NCI-H1436 treated with DMSO at 0.1 percent for 48 hours (cell line): ENCODE measurements at regions not wholly inside any gene's neighbourhood (a gene's known extent, or its start where the extent isn't known, plus 50 kb on each side); places are given as distances from the start of the nearest gene placed in this dataset.

ENCODE experiments used
- DNase-seq: peaks from one replicate; lab custom pipeline; 2025; lab: John Stamatoyannopoulos, UW

DNA sequence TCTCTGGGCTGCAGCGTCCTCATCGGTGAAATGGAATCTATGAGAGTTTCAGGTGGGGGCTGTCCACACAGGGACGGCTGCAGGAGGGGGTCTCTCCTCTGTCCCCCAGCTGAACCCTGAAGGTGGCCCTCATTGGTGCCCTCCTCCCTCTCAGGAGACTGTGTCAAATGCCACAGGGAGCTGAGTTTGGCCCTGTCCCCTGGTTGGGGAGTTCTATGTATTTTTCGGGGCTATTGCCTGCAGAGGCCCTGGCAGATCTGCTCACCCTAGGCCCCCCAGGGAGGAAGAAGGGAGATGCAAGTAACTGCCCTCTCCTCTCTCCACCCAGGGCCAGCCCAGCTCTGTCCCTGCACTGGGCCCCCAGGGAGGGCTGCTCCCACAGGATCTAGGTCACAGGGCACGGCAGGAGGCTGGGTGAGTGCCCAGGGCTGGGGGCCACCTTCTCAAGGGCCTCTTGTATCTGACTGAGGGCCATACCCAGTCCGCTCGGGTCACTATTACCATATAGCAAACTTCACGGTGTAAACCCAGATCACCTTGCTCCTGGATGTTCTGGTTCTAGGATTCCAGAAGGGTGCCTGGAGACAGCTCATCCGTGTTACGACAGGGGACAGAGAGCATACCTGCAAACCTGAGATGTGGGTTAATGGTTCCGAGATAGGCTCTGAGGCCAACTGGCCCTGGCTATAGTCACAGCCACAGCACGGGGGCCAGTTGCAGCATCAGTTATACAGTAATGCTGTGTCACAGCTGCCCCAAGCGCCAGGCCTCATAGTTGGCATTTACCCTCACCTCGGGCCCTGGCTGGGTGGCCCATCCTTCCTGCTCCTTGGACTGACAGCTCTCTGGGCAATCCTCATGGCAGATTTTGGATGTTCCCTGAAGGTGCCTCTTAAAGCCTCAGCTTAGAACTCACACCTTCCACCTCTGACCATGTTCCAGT lies 102.4 kb upstream of the PRR23E start:
- DNase-seq: no peak

DNA sequence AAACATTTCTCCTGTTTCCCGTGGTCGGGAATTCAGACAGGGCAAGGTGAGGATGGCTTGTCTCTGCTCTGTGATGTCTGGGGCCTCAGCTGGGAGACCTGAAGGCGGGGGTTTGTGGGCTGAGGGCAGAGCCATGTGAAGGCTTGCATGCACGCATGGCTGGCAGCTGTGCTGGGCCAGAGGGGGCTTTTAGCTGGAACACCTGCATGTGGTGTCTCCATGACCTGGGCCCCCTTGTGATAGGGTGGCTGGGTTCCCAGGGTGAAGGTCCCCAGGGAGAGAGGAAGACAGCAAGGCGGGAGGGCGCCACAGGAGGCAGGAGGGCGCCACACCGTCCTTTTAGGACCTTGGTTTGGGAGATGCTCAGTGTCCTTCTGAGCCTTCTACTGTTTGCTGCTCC lies 101.6 kb upstream of the PRR23E start:
- no peak for DNase-seq

DNA sequence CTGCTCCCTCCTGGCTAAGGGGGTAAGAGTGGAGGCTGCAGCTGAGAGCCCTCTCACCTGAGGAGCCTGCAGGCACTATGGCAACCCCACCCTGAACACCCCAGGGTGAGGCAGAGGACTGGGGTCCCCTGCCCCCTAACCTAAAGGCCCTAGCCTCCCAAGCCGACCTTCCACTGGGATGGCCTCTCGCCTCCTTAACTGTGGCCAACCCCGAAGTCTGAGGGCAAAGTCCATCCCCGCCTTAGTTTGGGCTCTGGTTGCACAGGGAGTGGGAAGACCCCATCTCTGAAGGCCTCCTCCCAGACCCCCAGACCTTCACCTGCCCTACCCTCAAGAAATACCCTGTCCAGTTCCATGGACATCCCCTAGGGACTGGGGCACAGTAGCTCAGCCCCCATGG lies 100.6 kb upstream of the PRR23E start:
- DNase-seq: no peak

DNA sequence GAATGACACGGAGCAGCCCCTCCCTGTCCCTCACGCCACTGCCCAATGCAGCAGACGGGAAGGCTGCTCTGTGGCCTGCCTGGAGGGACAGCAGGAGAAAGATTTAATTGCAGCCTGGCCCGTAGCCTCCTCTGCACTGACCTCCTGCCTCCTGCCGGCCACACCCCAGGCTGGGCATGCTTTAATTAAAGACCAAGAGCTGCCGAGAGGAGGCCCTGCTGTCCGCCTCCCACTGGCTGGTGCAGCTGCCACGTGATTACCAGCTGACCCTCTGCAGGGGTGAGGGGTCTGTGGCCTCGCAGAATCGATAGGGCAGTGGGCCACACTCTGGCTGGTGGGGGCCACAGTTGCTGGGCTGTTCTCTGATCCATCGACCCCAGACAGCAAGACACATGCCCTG lies 100.2 kb upstream of the PRR23E start:
- no peak for DNase-seq

DNA sequence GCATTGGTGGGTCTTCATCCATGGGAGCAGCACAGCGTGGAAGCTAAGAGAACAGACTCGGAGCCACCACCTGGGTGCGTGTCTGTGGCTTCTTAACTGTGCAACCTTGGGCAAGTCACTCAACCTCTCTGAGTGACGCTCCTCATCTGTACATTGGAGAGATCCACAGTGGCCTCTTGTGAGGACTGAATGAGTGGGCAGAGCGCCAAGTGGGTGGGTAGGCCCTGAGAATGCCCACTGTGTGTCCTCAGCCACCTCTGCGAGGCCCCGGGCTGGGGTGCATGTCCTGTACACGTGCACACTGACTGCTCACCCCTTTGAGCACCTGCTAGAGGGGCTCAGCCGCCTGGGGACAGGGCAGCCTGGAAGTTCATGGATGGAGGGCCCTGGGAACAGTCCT lies 99.6 kb upstream of the PRR23E start:
- no peak for DNase-seq

DNA sequence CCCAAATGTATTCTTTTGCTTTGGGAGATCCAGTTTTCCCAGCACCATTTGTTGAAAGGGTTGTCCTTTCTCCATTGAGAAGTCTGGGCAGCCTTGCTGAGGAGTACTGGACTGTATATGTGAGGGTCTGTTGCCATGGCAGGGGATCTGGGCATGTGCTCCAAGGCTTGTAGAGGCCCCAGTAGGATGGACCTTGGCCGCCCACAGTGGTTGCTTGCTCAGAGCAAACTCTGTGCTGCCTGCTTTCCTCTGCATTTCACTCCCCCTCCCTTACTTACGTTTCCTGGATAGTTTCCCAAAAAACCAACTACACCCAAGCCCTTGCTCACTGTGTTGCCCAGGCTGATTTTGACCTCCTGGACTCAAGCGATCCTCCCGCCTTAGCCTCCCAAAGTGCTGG lies 97.2 kb upstream of the PRR23E start:
- DNase-seq: no peak

DNA sequence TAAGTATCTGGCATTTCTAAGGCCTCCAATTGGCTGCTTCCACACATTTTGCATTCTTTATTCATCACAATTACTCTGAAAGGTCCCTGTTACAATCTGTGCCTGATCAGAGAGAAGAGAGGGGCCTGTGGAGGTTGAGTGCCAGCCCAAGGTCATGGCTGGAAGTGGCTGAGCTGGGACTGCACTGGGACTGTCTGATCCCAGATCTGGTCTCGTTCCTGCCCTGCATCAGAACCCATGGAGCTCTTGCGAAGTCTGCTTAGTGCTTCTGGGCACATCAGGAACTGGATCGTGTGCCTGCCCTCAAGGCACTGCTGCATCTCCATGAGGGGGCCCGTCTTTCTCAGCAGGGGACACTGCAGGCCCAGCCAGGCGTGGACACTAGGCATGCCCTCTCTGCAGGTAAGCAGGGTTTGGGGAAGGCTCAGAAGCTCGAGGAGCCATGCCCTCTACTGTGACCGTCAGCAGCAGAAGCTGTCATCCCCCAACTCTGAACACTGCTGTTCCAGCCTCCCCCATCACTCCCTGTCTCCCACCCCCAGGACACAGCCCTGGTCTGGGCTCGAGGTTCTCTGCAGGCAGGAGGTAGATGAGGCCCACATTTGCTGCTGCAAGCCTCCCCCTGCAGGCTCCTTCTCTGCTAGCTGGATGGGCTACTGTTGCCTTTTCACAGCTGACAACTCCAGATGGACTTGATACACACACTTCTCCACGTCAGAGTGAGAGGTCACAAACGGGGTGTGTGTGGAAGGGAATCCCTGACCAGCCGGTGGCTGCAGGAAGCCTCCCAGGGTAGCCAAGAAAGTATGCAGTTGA lies 96.5 kb upstream of the PRR23E start:
- DNase-seq: no peak

DNA sequence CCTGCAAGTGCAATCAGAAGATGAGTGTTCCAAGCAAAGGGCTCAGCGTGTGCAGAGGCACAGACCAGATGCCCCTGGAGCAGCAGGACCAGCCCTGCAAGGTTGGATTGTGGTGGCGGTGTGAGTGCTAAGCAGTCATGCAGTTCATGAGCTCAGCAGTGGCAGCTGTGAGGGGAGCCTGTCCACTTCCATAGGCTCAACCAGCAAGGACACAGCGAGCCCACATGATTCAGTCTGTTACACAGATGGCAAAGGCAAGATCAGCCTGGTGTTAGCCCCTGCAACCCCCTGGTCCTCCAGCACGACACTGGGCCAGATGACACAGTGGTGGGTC lies 95.9 kb upstream of the PRR23E start:
- no peak for DNase-seq

DNA sequence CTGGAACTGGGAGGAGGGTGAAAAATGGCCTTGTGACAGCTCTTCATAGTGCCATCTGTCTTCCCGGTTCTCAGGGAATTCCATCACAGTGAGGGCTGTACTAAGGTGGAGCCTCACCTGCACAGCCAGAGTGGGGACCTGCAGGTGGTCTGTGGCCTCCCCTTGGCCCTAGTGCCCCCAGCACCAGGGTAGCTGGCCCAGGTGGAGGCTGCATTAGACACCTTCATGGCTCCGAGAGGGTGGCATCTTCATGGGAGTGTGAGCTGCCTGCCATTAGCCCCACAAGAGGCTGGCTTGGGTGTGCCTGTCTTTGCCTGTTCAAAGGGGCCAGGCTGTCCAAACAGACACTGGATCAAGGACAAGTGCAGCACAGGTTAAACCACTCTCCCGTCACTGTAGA lies 95.5 kb upstream of the PRR23E start:
- DNase-seq: no peak

DNA sequence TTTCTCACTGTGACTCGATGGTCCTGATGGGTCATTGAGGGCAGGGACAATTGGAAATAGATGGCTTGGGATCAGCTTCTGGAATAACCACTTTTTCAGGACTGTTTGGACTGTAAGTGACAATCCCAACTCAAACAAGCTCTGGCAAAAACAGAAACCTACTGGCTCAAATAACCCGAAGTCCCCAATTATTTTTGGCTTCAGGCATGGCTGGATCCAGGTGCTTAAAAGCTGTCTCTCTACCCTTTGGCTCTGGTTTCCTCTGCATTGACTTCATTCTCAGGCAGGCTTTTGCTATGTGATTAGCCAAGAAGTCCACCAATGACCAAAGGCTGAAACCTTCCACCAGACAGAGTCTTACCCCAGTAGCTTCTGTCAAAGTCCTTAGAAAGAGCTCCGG lies 92.9 kb upstream of the PRR23E start:
- no peak for DNase-seq

DNA sequence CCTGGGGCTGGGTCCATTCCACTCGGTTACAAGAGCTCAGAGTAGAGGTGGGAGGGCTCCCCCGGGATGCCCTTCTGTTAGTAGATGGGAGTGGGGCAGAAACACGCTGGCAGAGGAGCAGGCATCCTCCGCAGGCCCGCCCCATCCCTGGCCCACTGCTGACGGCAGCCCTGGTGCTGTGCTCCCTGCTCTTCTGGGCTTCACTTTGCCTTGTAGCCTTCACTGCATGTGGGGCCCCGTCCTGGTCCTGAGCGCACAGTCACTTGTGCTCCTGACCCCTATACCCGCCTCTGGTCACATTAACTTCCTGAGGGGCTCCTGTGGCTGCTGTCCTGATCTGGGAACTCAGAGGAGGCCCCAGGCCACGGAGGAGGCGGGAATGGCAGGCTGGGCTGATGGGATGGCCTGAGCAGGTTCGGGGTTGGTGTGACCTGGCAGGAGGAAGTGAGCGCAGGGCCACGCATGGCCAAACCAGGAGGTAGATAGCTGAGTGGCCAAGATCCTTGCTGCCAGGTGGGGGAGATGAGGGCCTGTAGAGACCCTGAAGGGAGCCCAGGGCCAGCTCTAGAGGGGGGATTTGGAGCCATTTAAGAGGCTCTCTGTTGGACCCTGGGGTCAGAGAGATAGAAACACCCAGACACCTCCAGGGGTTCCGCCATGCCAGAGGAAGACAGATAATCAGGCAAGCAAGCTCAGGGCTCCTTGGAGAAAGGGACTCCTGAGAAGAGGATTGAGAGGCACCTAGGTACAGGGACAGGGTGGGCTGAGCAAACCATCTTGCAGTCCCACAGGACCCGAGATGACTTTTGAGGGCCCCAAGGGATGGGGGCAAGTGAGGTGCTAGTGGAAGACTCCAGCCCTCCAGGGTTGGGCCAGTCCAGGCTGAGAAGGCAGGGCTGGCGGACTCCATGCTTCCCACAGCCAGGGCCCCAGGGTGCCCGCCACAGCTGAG lies 92.2 kb upstream of the PRR23E start:
- no peak for DNase-seq

DNA sequence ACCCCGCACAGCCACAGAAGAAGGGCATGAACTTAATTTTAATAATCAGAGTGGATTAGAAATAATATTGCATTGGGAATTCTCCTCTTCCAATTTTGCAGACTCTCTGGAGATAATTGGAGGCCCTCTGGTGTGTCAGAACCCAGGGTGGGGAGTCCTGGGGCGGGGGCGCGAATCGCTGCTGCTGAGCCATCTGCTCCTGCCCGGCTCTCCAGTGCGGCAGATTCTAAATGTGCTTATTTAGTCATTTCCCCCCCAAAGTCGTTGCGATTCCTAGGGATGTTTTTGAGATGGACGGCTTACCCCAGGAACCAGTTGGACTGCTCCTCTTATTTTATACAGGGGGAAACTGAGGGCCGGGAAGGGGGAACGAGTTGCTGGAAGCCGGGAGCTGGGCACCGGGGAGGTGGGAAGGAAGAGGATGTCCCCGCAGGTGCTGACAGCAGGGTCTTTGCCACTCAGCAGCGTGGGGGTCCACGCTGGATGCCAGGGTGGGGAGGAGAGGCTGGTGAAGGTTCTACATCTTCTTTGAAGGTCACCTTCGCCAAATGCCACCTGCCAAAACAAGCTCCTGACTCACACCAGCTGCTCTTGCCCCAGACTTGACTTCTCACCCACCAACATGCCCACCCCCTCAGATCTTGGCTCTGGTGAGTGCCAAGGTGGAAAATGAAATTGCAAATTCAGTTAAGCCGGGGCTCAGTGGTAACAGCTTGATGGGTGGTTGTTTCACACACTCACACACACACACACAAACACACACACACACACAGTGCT lies 91.3 kb upstream of the PRR23E start:
- no peak for DNase-seq

DNA sequence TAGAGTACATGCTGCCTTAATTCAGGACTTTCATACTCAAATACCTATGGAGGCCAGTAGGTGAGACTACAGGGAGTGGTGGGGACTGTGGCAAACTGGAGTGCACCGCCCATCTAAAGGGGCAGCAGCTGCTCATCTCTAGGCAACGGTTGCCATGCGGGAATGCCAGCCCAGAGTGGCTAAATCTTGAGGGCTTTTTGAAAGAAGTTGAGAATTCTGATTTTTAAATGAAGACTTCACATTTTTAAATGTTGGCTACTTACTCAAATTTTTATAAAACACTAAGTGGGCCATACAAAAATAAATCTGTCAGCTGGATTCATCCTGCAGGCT lies 90.8 kb upstream of the PRR23E start:
- DNase-seq: no peak

DNA sequence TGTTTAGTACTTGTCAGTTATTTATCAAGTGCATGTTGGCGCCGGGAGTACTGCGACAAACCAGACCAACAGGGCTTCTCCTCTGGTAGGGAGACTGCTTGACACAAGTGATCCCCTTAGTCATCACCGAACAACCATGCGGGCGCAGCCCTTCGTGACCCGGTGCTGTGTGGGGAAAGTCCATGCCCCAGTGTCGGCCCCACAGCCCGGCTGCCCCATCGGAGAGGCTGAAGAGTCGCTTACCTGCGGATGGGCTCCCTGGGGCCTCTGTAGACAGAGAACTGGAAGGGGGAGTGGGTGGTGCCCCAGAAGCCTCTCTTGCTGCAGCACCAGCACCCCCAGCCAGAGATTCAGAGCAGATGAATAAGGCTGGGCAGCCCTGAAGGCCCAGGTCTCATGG lies 90.3 kb upstream of the PRR23E start:
- DNase-seq: no peak

DNA sequence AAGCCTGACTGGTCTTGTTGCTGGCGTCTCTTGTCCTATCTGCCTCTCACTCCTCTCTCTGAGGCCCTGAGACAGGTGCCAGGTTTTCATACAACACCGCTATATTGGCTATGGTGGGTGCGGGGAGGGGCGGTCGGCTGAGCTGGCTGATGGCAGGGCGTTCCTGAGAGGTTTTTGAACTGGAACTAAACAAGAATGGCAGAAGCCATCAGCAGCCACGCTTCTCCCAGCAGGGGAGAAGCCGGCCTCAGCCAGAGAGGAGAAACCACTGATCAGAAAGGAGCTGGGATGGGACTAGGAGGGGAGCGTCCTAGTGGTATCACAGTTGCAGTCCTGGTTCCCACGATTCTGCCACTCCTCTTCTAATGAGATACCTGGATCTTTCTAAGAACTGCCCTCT lies 89.9 kb upstream of the PRR23E start:
- no peak for DNase-seq

DNA sequence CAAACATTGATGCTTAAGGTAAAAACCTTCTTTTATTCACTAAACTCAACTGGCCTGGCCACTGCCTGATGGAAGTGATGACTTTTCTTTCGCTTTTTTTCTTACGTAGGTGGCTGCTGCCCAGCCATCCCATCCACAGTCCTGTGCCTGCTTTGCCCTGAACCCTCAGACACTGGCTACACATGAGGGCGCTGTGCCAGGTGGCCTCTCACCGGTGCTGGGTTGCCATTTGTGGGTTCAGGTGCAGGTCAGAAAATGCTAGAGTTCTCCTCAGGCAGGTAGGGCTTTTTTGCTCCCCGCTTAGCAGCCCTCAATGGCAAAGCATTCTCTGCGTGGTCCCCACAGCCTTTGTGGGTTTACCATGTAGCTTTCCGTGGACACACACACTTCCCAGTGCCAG lies 88.3 kb upstream of the PRR23E start:
- no peak for DNase-seq

DNA sequence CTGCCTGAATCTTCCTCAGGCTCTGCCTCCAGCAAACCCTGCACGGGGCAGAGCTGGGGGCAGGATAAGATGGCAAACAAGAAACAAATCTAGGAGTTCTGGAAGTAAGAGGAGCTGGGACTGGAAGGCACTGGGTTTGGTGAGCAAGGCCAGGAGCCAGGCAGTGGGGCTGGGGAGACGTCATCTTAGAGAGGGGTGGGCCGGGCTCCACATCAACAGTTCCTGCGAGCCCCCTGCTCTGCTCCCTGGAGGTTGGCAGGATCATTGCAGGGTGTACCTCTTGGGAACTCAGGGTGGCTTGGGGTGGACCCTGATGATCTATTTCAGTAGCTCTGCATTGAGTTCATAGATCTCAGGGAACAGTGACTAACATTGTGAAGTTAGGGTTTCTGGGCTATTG lies 87.3 kb upstream of the PRR23E start:
- DNase-seq: no peak

DNA sequence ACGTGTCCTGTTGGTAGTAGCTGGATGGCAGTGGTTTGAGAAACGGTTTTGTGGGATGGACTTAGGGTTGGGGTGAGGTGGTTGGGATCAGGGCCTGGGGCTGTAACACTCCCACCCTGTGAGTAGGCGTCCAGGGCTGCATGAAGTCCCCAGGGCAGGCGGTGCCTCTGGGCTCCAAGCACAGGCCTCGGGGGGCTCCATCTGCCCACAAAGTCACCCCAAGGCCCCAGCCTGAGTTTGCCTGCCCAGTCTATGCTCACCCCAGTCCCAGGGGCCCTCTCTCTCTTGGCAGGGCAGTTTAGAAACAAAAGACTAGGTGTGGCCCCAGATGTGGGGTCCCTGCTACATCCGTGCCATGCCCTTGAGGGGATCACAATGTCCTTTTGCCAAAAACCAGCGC lies 86.9 kb upstream of the PRR23E start:
- DNase-seq: no peak

DNA sequence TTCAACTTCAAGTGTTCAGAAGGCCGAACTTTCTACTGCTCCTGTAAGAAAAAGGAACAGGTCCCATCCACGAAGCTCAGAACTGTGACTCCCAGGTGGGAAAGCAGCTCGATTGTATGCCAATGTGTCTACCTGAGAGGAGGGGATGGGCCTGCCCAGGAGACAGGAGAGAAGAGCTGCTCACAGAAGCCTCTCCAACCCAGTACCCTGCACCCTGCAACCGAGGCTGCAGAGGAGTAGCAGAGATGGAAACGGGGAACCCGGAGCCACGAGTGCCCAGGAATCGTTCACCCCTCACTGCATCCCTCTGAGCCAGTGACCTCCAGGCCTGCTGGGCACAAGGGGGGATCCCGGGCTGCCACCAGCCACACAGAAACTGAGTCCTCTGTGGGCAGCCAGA lies 86.5 kb upstream of the PRR23E start:
- no peak for DNase-seq

DNA sequence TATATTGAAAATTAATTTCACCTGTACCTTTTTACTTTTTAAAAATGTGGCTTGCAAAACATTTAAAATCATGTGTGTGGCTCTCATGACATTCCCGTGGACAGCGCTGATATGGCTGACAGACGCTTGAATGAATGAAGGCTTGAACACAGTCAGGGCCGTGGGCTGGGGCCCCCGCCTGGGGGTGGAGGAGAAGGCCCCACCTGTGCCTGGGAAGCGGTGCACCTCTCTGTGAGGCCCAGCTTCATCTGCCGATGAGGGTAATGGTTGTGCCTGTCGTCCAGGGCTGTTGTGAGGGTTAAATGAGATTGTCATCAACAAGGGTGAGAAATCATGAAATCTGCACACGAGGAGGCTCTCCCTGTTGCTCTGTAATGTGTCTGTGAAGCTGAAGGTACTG lies 85.9 kb upstream of the PRR23E start:
- no peak for DNase-seq

DNA sequence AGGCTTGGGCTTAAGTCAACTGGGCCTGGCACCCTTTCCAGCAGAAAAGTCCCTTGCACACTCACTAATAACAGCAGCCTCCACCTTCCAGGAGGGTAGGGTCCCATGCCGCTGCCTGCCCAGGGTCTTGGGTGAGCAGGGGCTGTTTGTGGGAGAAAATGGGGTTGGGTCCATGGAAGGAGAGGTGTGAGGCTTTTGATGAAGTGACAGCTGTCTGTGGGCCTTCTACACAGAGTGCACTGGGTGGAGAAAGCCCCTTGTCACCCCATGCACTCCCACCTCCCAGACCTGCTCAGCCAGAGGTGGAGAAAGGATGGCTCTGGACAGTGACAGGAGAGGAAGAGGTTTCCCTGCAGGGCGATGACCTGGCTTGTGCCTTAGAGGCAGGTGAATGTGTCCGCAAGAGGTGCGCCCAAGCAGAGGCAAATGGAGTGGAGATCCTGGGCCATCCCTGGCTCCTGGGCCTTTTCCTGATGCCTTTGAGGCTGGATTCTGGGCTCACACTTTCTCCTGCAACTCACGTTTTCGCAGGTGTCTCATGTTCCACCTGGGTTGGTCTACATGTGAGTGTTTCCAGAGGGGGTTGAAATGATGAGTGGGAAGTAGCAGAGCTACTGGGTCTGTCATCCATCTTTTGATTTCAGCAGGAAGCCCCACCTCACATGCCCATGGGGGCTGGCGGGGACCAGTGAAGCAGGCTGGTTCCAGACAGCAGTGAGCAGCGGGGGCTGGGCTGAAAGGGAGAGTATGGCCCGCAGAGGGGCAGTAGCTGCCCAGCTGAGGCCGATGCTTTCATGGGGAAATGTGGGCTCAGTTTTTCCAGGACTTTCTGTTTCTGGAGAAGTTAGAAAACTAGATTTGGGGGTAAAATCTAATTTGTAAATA lies 85.2 kb upstream of the PRR23E start:
- no peak for DNase-seq
